GM12865 (cell line): ENCODE measurements at regions not wholly inside any gene's neighbourhood (a gene's known extent, or its start where the extent isn't known, plus 50 kb on each side); places are given as distances from the start of the nearest gene placed in this dataset.

ENCODE experiments used
- DNase-seq: peaks from one replicate; pipeline ENCODE4 v3.0.0; 2010; ENCODE audit warnings: low read depth
- H3K4me3 ChIP-seq: 2 replicates; pipeline ENCODE4 v1.5.1; 2011; ENCODE audit warnings: mild to moderate bottlenecking, low read depth, low read length, control low read depth
- TF ChIP-seq, protein P1 (sequence below): IDR thresholded peaks from 2 replicates; pipeline ENCODE4 v1.5.1; 2011; ENCODE audit warnings: low read length, control low read depth, low read depth, inconsistent platforms; ENCODE audit not compliant: insufficient read depth; ENCODE audit errors: missing control alignments

DNA sequence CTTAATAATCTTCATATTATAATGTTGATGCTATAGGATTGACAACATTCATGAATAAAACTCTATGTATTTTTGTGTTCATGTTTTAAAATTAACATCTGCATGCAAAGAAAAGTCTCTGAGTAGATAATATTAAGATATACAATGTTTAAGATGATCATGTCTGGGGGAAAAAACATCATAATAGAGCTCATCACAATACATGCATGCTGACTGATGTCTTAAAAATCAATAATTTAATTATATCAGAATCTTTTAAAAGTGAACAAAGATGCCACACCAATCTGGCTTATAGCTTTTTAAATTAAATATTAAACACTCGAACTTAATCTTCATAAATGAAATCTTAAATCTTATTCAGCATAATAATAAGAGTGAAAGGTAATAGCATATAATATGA is 933.9 kb upstream of the MIR17HG start:
- no peak overlapping the region for H3K4me3 ChIP-seq
- no peak for DNase-seq
- TF ChIP-seq, protein P1, sequence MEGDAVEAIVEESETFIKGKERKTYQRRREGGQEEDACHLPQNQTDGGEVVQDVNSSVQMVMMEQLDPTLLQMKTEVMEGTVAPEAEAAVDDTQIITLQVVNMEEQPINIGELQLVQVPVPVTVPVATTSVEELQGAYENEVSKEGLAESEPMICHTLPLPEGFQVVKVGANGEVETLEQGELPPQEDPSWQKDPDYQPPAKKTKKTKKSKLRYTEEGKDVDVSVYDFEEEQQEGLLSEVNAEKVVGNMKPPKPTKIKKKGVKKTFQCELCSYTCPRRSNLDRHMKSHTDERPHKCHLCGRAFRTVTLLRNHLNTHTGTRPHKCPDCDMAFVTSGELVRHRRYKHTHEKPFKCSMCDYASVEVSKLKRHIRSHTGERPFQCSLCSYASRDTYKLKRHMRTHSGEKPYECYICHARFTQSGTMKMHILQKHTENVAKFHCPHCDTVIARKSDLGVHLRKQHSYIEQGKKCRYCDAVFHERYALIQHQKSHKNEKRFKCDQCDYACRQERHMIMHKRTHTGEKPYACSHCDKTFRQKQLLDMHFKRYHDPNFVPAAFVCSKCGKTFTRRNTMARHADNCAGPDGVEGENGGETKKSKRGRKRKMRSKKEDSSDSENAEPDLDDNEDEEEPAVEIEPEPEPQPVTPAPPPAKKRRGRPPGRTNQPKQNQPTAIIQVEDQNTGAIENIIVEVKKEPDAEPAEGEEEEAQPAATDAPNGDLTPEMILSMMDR, result no peak

DNA sequence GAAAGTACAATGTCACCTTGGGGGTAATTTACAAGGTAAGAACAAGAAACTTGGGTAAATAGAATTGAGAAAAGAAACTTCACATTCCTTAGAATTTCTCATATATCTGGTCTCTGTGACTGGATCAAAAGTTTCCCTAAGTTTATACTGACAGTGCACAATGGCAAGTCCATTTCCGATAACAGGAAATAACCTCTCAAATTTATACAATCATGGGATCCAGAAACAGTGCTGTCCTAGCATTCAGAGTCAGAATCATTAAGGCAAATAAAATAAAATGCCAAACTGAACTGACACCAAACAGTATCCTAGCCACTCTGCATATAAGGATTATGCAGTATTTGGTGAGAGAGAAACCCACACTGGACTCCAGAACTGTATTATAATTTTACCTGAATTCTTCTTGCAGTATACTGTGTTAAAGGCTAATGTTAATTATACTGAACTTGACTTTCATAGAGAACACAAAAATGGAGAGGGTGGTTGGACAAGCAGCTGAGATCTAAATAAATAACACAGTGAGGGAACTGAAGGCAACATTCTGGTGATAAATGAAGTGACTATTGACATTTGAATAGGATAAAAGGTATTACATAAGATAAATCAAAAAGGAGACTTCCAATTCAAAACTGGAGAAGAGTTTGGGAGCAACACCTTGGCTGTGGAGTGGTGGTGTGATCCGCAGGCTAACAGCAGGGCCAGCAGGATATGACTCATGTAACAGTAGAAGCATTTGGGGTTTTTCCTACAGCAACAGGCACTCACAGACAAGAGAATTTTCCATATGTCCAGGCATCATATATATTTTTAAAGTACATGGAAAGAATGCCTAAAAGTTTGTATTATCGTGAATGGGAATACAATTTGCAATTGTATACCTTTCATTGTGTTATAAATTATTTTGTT is 932.5 kb upstream of the MIR17HG start:
- TF ChIP-seq, protein P1, result no peak
- H3K4me3 ChIP-seq, result no peak overlapping the region
- DNase-seq, result no peak

DNA sequence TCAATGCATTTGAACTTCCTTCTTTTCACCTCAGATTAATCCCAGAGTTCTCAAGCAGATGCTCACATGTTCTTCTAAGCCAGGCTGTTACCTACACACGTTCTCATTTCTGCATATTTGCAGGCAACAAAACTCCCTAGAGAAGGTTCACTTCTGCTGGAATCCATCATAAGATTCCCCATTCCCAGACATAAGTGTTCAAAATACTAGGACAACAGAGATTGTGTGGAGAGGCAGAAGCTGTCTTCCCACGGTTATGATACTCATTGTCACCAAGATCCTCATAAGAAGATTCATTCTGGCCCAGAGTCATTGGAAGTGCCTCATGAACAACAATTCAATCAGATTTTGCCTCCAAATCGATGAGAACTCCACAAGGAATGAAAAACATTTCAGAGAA is 931.6 kb upstream of the MIR17HG start:
- H3K4me3 ChIP-seq, result no peak overlapping the region
- DNase-seq, result no peak
- TF ChIP-seq, protein P1, result no peak

DNA sequence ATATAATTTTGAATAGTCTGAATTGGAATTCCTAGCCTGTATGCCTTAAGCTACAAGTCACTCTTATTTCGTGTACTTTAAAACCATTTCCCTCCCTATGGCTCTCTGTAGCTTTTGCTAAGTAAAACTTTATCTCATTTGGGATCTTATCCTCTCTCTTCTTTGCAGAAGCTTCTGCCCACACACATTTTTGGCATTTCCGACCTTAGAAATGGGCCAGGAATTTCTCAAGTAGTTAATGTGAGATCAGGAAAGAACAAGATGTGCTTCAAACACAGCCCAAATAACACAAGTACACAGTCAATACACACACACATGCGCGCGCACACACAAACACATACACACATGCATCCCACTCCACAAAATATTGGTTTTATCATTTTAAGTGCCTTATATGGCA is 931.0 kb upstream of the MIR17HG start:
- H3K4me3 ChIP-seq, result no peak overlapping the region
- TF ChIP-seq, protein P1, result no peak
- DNase-seq, result no peak

DNA sequence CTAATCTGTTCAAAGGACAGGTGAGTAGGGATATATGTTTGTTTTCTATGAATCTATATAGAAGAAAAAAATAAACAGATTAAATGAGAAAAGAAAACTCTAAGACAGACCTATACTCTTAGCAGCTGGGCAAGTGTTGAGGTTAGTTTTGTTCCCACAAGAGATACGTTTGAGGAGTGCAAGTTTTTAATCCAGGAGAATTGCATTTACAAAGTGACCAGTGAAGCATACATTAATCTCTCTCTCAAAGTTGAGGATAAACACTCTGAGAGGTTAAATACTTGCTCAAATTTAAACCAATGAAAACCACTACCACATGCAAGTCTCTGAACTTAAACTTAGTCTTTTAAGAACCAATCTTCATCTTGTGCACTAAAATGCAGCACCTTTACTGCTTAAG is 930.5 kb upstream of the MIR17HG start:
- TF ChIP-seq, protein P1, result no peak
- no peak overlapping the region for H3K4me3 ChIP-seq
- no peak for DNase-seq

DNA sequence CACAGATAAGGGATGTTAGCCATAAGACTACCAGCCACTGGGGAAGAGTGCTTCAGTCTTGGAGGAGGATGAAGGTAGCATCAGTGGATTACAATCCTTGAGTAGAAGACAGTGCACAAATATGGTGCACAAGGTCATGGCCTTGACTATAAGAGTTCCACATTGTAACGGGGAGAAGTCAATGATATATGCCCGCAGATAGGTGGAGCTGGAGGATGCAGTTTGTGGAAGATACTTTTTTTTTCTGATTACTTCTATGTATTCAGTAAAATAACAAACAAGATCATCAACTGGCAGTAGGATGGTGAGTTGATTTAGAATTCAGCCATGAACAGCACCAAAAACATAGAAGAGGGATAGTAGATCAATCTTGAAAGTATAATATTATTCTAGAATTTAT is 926.8 kb upstream of the MIR17HG start:
- H3K4me3 ChIP-seq, result no peak overlapping the region
- TF ChIP-seq, protein P1, result no peak
- DNase-seq, result no peak
